KMS-11 (cell line): ENCODE measurements at regions not wholly inside any gene's neighbourhood (a gene's known extent, or its start where the extent isn't known, plus 50 kb on each side); places are given as distances from the start of the nearest gene placed in this dataset.

Experiments used
- H2AFZ ChIP-seq: fragments of 200-600 bp; sonication (generic); 2 replicates; pipeline ENCODE4 v1.6.1; 2016; ENCODE audit warnings: antibody characterized with exemption, mixed run types, low read depth
- H3K27ac ChIP-seq: fragments of 200-600 bp; sonication (generic); 2 replicates; pipeline ENCODE4 v1.6.1; 2016; ENCODE audit warnings: mild to moderate bottlenecking, mixed run types
- H3K27me3 ChIP-seq: fragments of 200-600 bp; sonication (generic); 2 replicates; pipeline ENCODE4 v1.6.1; 2017; ENCODE audit warnings: mild to moderate bottlenecking, low read depth, mixed run types, moderate library complexity; ENCODE audit not compliant: insufficient read depth
- H3K36me3 ChIP-seq: fragments of 200-600 bp; sonication (generic); 2 replicates; pipeline ENCODE4 v1.6.1; 2017; ENCODE audit warnings: mild to moderate bottlenecking, mixed run types; ENCODE audit not compliant: insufficient read depth
- H3K4me1 ChIP-seq: fragments of 200-600 bp; sonication (generic); 2 replicates; pipeline ENCODE4 v1.6.1; 2016; ENCODE audit warnings: mild to moderate bottlenecking, low read depth, mixed run types; ENCODE audit not compliant: poor library complexity, severe bottlenecking
- H3K4me2 ChIP-seq: fragments of 200-600 bp; sonication (generic); 2 replicates; pipeline ENCODE4 v1.7.0; 2016; ENCODE audit warnings: mild to moderate bottlenecking, mixed run types
- H3K4me3 ChIP-seq: fragments of 200-600 bp; sonication (generic); IDR thresholded peaks from 2 replicates; pipeline ENCODE4 v1.6.1; 2017; ENCODE audit warnings: low read depth, low read length, mixed read lengths; ENCODE audit not compliant: insufficient read depth
- H3K79me2 ChIP-seq: fragments of 200-600 bp; sonication (generic); 2 replicates; pipeline ENCODE4 v1.6.1; 2016; ENCODE audit warnings: low read depth, mixed run types; ENCODE audit not compliant: insufficient read depth
- H3K9ac ChIP-seq: fragments of 200-600 bp; sonication (generic); 2 replicates; pipeline ENCODE4 v1.6.1; 2016; ENCODE audit warnings: mild to moderate bottlenecking, mixed run types
- H4K20me1 ChIP-seq: fragments of 200-600 bp; sonication (generic); 2 replicates; pipeline ENCODE4 v1.6.1; 2016; ENCODE audit warnings: mild to moderate bottlenecking, mixed run types; ENCODE audit not compliant: insufficient read depth
- CTCF ChIP-seq: fragments of 200-600 bp; sonication (generic); conservative IDR thresholded peaks from 2 replicates; pipeline ENCODE4 v1.6.1; 2017; ENCODE audit warnings: low read depth, mild to moderate bottlenecking, antibody characterized with exemption, low read length, moderate library complexity, mixed read lengths

GRCh38 chr2:53177327-53177726, 590.3 kb upstream of the CHAC2 start:
- Histone ChIP-seq H3K27ac (no peak overlapping the region), H3K36me3 (no peaks in the 10 kb centered on the region)

GRCh38 chr2:53174539-53174938, 593.1 kb upstream of the CHAC2 start:
- no peaks in the 10 kb centered on the region for H3K27me3 ChIP-seq
- no peak overlapping the region for H2AFZ ChIP-seq
- no peak for TF ChIP-seq CTCF
- no peak overlapping the region for H3K9ac ChIP-seq
- H3K4me3 ChIP-seq, result no peak overlapping the region
- H3K4me1 ChIP-seq, result no peaks in the 10 kb centered on the region
- H3K36me3 ChIP-seq, result no peaks in the 10 kb centered on the region
- H3K4me2 ChIP-seq, result no peak overlapping the region
- H4K20me1 ChIP-seq, result no peaks in the 10 kb centered on the region
- no peaks in the 10 kb centered on the region for H3K79me2 ChIP-seq
- H3K27ac ChIP-seq, result no peak overlapping the region

More at GRCh38 chr2:53177327-53177726, 590.3 kb upstream of the CHAC2 start:
- Histone ChIP-seq H3K79me2 (no peaks in the 10 kb centered on the region), H3K9ac (no peak overlapping the region), H3K4me1 (no peaks in the 10 kb centered on the region), H2AFZ (no peak overlapping the region), H4K20me1 (no peaks in the 10 kb centered on the region), H3K4me2 (no peak overlapping the region), H3K27me3 (no peaks in the 10 kb centered on the region), H3K4me3 (no peak overlapping the region)
- TF ChIP-seq CTCF, result no peak

- Histone ChIP-seq H3K9ac (no peak overlapping the region), H3K4me2 (no peak overlapping the region), H4K20me1 (no peaks in the 10 kb centered on the region), H3K27me3 (no peaks in the 10 kb centered on the region), H3K4me1 (no peaks in the 10 kb centered on the region), H3K36me3 (no peaks in the 10 kb centered on the region), H3K79me2 (no peaks in the 10 kb centered on the region), H3K27ac (no peak overlapping the region), H2AFZ (no peak overlapping the region), H3K4me3 (no peak overlapping the region)
- TF ChIP-seq CTCF, result no peak
Measured at GRCh38 chr2:53173698-53174455, 593.7 kb upstream of the CHAC2 start.

- Histone ChIP-seq H3K36me3 (no peaks in the 10 kb centered on the region), H3K79me2 (no peaks in the 10 kb centered on the region), H3K4me2 (no peak overlapping the region), H3K27ac (no peak overlapping the region), H2AFZ (no peak overlapping the region), H3K9ac (no peak overlapping the region), H3K4me3 (no peak overlapping the region), H3K27me3 (no peaks in the 10 kb centered on the region), H3K4me1 (no peaks in the 10 kb centered on the region), H4K20me1 (no peaks in the 10 kb centered on the region)
- TF ChIP-seq CTCF, result no peak
Measured at GRCh38 chr2:53173091-53173490, 594.5 kb upstream of the CHAC2 start.
